ENCODE measurements at regions not wholly inside any gene's neighbourhood (a gene's known extent, or its start where the extent isn't known, plus 50 kb on each side); places are given as distances from the start of the nearest gene placed in this dataset.

GRCh38 chr17:71864755-71865154, 256.1 kb upstream of the SOX9 start:
- H3K4me1 ChIP-seq (ENCODE audit: control insufficient read depth, extremely low read depth, insufficient read depth, low read length), result no peaks in the 10 kb centered on the region
- no peaks in the 10 kb centered on the region for H4K20me1 ChIP-seq (replicated peaks; ENCODE audit: control insufficient read depth, extremely low read depth, insufficient read depth, low read length)
- no peak overlapping the region for H3K4me3 ChIP-seq (replicated peaks in 1 of 3; ENCODE audit: insufficient read depth in 1 of 3, low read depth in 1 of 3, low read length in 3 of 3)
- no peak for TF ChIP-seq EZH2 (IDR thresholded peaks at IDR 0.05; ENCODE audit: borderline replicate concordance, low read depth, low read length, severe bottlenecking)
- TF ChIP-seq POLR2AphosphoS5 (IDR thresholded peaks at IDR 0.05; ENCODE audit: insufficient read depth, low read depth, low read length), result no peak
- TF ChIP-seq CTCF (IDR thresholded peaks at IDR 0.05; ENCODE audit: extremely low read depth in 1 of 2, insufficient read depth in 1 of 2, low read depth in 1 of 2, low read length in 2 of 2), result no peak
- no peak for TF ChIP-seq MYC (IDR thresholded peaks at IDR 0.05; ENCODE audit: low read depth, low read length)
- TF ChIP-seq GATA2 (IDR thresholded peaks at IDR 0.05; ENCODE audit: insufficient read depth, insufficient read length, low read depth, low read length), result no peak
- no peak for TF ChIP-seq JUN (IDR thresholded peaks at IDR 0.05; ENCODE audit: borderline replicate concordance, insufficient read depth, insufficient read length, low read depth)
- TF ChIP-seq FOS (IDR thresholded peaks at IDR 0.05; ENCODE audit: borderline replicate concordance, insufficient read depth, low read length), result no peak
- TF ChIP-seq POLR2A (IDR thresholded peaks at IDR 0.05; ENCODE audit: low read depth, low read length), result no peak
- TF ChIP-seq, protein P1, sequence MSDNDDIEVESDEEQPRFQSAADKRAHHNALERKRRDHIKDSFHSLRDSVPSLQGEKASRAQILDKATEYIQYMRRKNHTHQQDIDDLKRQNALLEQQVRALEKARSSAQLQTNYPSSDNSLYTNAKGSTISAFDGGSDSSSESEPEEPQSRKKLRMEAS (IDR thresholded peaks at IDR 0.05; ENCODE audit: insufficient read depth, insufficient read length), result no peak
- H3K27me3 ChIP-seq (ENCODE audit: control insufficient read depth in 2 of 2, insufficient read depth in 2 of 2, low read length in 2 of 2), result no peaks in the 10 kb centered on the region
- FAIRE-seq (no peak), DNase-seq (ENCODE audit: low read depth, low spot score) (no peak)
- BruUV-seq (replicated peaks), result no TSS peak
- no peaks in the 10 kb centered on the region for H3K79me2 ChIP-seq (ENCODE audit: control insufficient read depth, insufficient read depth, low read length)
- intact Hi-C loops (cut with micrococcal nuclease) (no loop called here), dilution Hi-C loops (cut with MboI; ENCODE audit: extremely low pct_ligation_motif_present, low sequenced_read_pairs) (no loop called here)
- no peak overlapping the region for H3K9ac ChIP-seq (replicated peaks; ENCODE audit: extremely low read depth, insufficient read depth, low read length)
- ChIA-PET POLR2A (no interaction called here), CTCF (interaction anchor here (0.8 kb wide), 1 partner anchor 696 kb away, joined by 5 read pairs; no protein-coding TSS in a partner anchor)
- peaks cover 5% of the 10 kb centered on the region for H3K9me3 ChIP-seq (replicated peaks; ENCODE audit: control insufficient read depth, insufficient read depth, low read length)
- no peaks in the 10 kb centered on the region for H3K9me1 ChIP-seq (replicated peaks; ENCODE audit: control insufficient read depth, extremely low read depth, insufficient read depth, low read length)
- no peak overlapping the region for H2AFZ ChIP-seq (ENCODE audit: low read depth, low read length)
- no peak overlapping the region for H3K4me2 ChIP-seq (ENCODE audit: insufficient read depth, low read length)
- no peaks in the 10 kb centered on the region for H3K36me3 ChIP-seq (ENCODE audit: control insufficient read depth in 2 of 2, extremely low read depth in 1 of 2, insufficient read depth in 2 of 2, low read length in 2 of 2)
- no peak overlapping the region for H3K27ac ChIP-seq (ENCODE audit: insufficient read depth, low read depth, low read length)

Measured in endothelial cell of umbilical vein (primary cell).